GM12875 (cell line): ENCODE measurements at regions not wholly inside any gene's neighbourhood (a gene's known extent, or its start where the extent isn't known, plus 50 kb on each side); places are given as distances from the start of the nearest gene placed in this dataset.

ENCODE experiments used
- H3K4me3 ChIP-seq: one replicate; pipeline ENCODE4 v1.5.1; 2011; ENCODE audit warnings: low read depth, low read length, control low read depth
- CTCF ChIP-seq: IDR thresholded peaks from 2 replicates; pipeline ENCODE4 v1.5.1; 2011; ENCODE audit warnings: low read depth, mild to moderate bottlenecking, control low read depth, inconsistent platforms, low read length, moderate library complexity, borderline replicate concordance; ENCODE audit not compliant: insufficient read depth

- TF ChIP-seq CTCF: no peak
- H3K4me3 ChIP-seq: no peak overlapping the region
These were observed 349.5 kb downstream of the TSHZ3 start for GRCh38 chr19:30999726-31000125.

- no peak overlapping the region for H3K4me3 ChIP-seq
- no peak for TF ChIP-seq CTCF
These were observed 352.0 kb downstream of the TSHZ3 start for GRCh38 chr19:30997222-30997621.

GRCh38 chr19:30978639-30979038 is 370.6 kb downstream of the TSHZ3 start:
- no peak overlapping the region for H3K4me3 ChIP-seq
- TF ChIP-seq CTCF: no peak

- no peak overlapping the region for H3K4me3 ChIP-seq
- no peak for TF ChIP-seq CTCF
These were observed 379.6 kb downstream of the TSHZ3 start for GRCh38 chr19:30969591-30969990.

GRCh38 chr19:30968841-30969399 is 380.3 kb downstream of the TSHZ3 start:
- TF ChIP-seq CTCF: no peak
- H3K4me3 ChIP-seq: no peak overlapping the region

GRCh38 chr19:30968210-30968609 is 381.0 kb downstream of the TSHZ3 start:
- no peak for TF ChIP-seq CTCF

GRCh38 chr19:30966486-30966885 is 382.8 kb downstream of the TSHZ3 start:
- TF ChIP-seq CTCF: no peak
- no peak overlapping the region for H3K4me3 ChIP-seq

More at GRCh38 chr19:30968210-30968609, 381.0 kb downstream of the TSHZ3 start:
- no peak overlapping the region for H3K4me3 ChIP-seq
